GM12878 (cell line): ENCODE measurements at regions not wholly inside any gene's neighbourhood (a gene's known extent, or its start where the extent isn't known, plus 50 kb on each side); places are given as distances from the start of the nearest gene placed in this dataset.

Experiments used
- ATAC-seq: fragments of 200-7000 bp; cut with Tn5 transposase; 3 replicates; pipeline ENCODE4 v1.9.1; 2020; ENCODE audit warnings: mild to moderate bottlenecking, moderate library complexity
- BruUV-seq: library from RNA; stranded (reverse); fragments of 400-500 nt; replicated peaks from 2 replicates; lab custom pipeline; 2021; lab: Mats Ljungman, UMichigan
- CTCF ChIA-PET: fragments of 300-600 bp; sonication (Branson Sonifier 250); formaldehyde crosslinking; extraction: SDS; loops from one replicate; lab custom pipeline; 2021; ENCODE audit warnings: inconsistent platforms; lab: Yijun Ruan, JAX
- POLR2A ChIA-PET: fragments of 350-600 bp; formaldehyde crosslinking; extraction: SDS; loops from one replicate; lab custom pipeline; 2021; ENCODE audit warnings: inconsistent platforms; lab: Charles Lee
- RAD21 ChIA-PET: fragments of 300-600 bp; sonication (Branson Sonifier 250); formaldehyde crosslinking; loops from one replicate; lab custom pipeline; 2023; ENCODE audit warnings: antibody characterized with exemption; ENCODE audit not compliant: unreplicated experiment; lab: Charles Lee
- SMC1A ChIA-PET: fragments of 300-600 bp; sonication (Branson Sonifier 250); formaldehyde crosslinking; loops from one replicate; lab custom pipeline; 2023; ENCODE audit not compliant: unreplicated experiment, uncharacterized antibody; lab: Charles Lee
- DNase-seq: peaks from one replicate; pipeline ENCODE4 v3.0.0-alpha.2; 2011; ENCODE audit warnings: low read depth, low spot score
- FAIRE-seq: peaks from 3 replicates; lab custom pipeline; 2011; peaks lifted over from hg19 to GRCh38; lab: Jason Lieb, UNC
- H2AFZ ChIP-seq: 2 replicates; pipeline ENCODE4 v1.6.0; 2011; ENCODE audit warnings: low read depth, low read length, control low read depth; ENCODE audit not compliant: control insufficient read depth
- H3K27ac ChIP-seq: 2 replicates; pipeline ENCODE4 v1.5.1; 2011; ENCODE audit warnings: control low read depth; ENCODE audit not compliant: control insufficient read depth, insufficient read depth
- H3K27me3 ChIP-seq, 2 experiments: replicated peaks in 1 of 2; 2 replicates each; pipeline versions ENCODE4 v1.6.0 to v1.6.1; 2011; ENCODE audit warnings: low read length in 1 of 2; ENCODE audit not compliant: control insufficient read depth in 2 of 2, insufficient read depth in 2 of 2
- H3K36me3 ChIP-seq, 2 experiments: 2 replicates each; pipeline ENCODE4 v1.5.1; 2011; ENCODE audit warnings: low read length in 1 of 2; ENCODE audit not compliant: control insufficient read depth in 2 of 2, insufficient read depth in 2 of 2
- H3K4me1 ChIP-seq: 2 replicates; pipeline ENCODE4 v1.6.1; 2011; ENCODE audit warnings: mild to moderate bottlenecking, low read length, moderate library complexity, mixed read lengths; ENCODE audit not compliant: control insufficient read depth, insufficient read depth
- H3K4me2 ChIP-seq: 2 replicates; pipeline ENCODE4 v1.6.0; 2011; ENCODE audit warnings: control low read depth; ENCODE audit not compliant: control insufficient read depth, insufficient read depth
- H3K4me3 ChIP-seq: fragments of 200-600 bp; sonication (generic); 2 replicates; pipeline ENCODE4 v1.5.1; 2016
- H3K79me2 ChIP-seq: 2 replicates; pipeline ENCODE4 v1.6.0; 2011; ENCODE audit warnings: low read length; ENCODE audit not compliant: control insufficient read depth, insufficient read depth
- H3K9ac ChIP-seq: 2 replicates; pipeline ENCODE4 v1.8.0; 2011; ENCODE audit warnings: low read length, control low read depth, mixed read lengths; ENCODE audit not compliant: control insufficient read depth, insufficient read depth
- H3K9me3 ChIP-seq: replicated peaks from 3 replicates; pipeline ENCODE4 v1.5.1; 2011; ENCODE audit warnings: mild to moderate bottlenecking, low read length; ENCODE audit not compliant: control insufficient read depth, insufficient read depth
- H4K20me1 ChIP-seq: 2 replicates; pipeline ENCODE4 v1.6.0; 2011; ENCODE audit not compliant: control insufficient read depth, insufficient read depth
- CHD4 ChIP-seq: fragments of 200-600 bp; sonication (generic); IDR thresholded peaks from 2 replicates; pipeline ENCODE4 v1.6.1; 2016; ENCODE audit warnings: mild to moderate bottlenecking
- IKZF1 ChIP-seq: fragments of 450-650 bp; conservative IDR thresholded peaks from 2 replicates; pipeline ENCODE4 v1.6.1; 2017; ENCODE audit warnings: antibody characterized with exemption, mild to moderate bottlenecking
- MAX ChIP-seq: IDR thresholded peaks from 2 replicates; pipeline ENCODE4 v1.6.1; 2012; ENCODE audit warnings: low read depth, low read length, improper control_type of control experiment
- MYB ChIP-seq: fragments of 150-350 bp; IDR thresholded peaks from 2 replicates; pipeline ENCODE4 v1.6.1; 2014; ENCODE audit warnings: mild to moderate bottlenecking, low read depth, low read length, borderline replicate concordance
- NR2C1 ChIP-seq: fragments of 450-650 bp; IDR thresholded peaks from 2 replicates; pipeline ENCODE4 v1.6.1; 2017; ENCODE audit warnings: antibody characterized with exemption, mild to moderate bottlenecking, moderate library complexity
- NR2C2 ChIP-seq: IDR thresholded peaks from 2 replicates; pipeline ENCODE4 v1.6.1; 2011; ENCODE audit warnings: borderline replicate concordance, low read depth; ENCODE audit not compliant: control insufficient read depth, insufficient read length
- TARDBP ChIP-seq: IDR thresholded peaks from 2 replicates; pipeline ENCODE4 v1.6.1; 2016; ENCODE audit warnings: borderline replicate concordance
- TCF3 ChIP-seq: IDR thresholded peaks from 2 replicates; pipeline ENCODE4 v1.6.1; 2012; ENCODE audit warnings: low read depth, mild to moderate bottlenecking, low read length, borderline replicate concordance; ENCODE audit not compliant: insufficient read depth
- WRNIP1 ChIP-seq: IDR thresholded peaks from 2 replicates; pipeline ENCODE4 v1.6.1; 2011; ENCODE audit warnings: low read depth, low read length, improper control_type of control experiment, borderline replicate concordance
- ZNF592 ChIP-seq: fragments of 450-650 bp; IDR thresholded peaks from 2 replicates; pipeline ENCODE4 v1.6.1; 2017; ENCODE audit warnings: mild to moderate bottlenecking, moderate library complexity
- ZSCAN29 ChIP-seq: fragments of 450-650 bp; IDR thresholded peaks from 2 replicates; pipeline ENCODE4 v1.6.1; 2017; ENCODE audit warnings: mild to moderate bottlenecking, moderate library complexity
- WGBS: methylation state at CpG from one replicate; pipeline ENCODE4 v1.1.6; 2016; ENCODE audit warnings: low lambda C conversion rate; ENCODE audit not compliant: insufficient replicate concordance, insufficient coverage; ENCODE audit errors: missing lambda C conversion rate; 5-methylcytosine and 5-hydroxymethylcytosine counted together
- in situ Hi-C: fragments of 300-500 bp; cut with MboI; formaldehyde crosslinking; loops from 9 replicates; pipeline ENCODE4 v1.14.3; 2018; ENCODE audit warnings: mixed read lengths
- intact Hi-C: fragments of 100-400 bp; cut with micrococcal nuclease; formaldehyde crosslinking; loops from one replicate; pipeline ENCODE4 v1.14.2; 2022; ENCODE audit not compliant: unreplicated experiment
- TF ChIP-seq, protein P1 (sequence below): fragments of 450-650 bp; IDR thresholded peaks from 2 replicates; pipeline ENCODE4 v1.6.1; 2018; ENCODE audit warnings: mild to moderate bottlenecking, low read depth, moderate library complexity; ENCODE audit not compliant: partially characterized antibody

GRCh38 chr1:200483491-200484143, 73.8 kb upstream of the ZNF281 start (continued):
- TF ChIP-seq, protein P1, sequence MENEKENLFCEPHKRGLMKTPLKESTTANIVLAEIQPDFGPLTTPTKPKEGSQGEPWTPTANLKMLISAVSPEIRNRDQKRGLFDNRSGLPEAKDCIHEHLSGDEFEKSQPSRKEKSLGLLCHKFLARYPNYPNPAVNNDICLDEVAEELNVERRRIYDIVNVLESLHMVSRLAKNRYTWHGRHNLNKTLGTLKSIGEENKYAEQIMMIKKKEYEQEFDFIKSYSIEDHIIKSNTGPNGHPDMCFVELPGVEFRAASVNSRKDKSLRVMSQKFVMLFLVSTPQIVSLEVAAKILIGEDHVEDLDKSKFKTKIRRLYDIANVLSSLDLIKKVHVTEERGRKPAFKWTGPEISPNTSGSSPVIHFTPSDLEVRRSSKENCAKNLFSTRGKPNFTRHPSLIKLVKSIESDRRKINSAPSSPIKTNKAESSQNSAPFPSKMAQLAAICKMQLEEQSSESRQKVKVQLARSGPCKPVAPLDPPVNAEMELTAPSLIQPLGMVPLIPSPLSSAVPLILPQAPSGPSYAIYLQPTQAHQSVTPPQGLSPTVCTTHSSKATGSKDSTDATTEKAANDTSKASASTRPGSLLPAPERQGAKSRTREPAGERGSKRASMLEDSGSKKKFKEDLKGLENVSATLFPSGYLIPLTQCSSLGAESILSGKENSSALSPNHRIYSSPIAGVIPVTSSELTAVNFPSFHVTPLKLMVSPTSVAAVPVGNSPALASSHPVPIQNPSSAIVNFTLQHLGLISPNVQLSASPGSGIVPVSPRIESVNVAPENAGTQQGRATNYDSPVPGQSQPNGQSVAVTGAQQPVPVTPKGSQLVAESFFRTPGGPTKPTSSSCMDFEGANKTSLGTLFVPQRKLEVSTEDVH = no peak
- TF ChIP-seq WRNIP1 (peak; percentile 67; the same call in 1 of the 2 replicates), ZSCAN29 (no peak), CHD4 (no peak), NR2C2 (no peak), TCF3 (peak; percentile 92), IKZF1 (peak; percentile 85), MAX (no peak)

DNA sequence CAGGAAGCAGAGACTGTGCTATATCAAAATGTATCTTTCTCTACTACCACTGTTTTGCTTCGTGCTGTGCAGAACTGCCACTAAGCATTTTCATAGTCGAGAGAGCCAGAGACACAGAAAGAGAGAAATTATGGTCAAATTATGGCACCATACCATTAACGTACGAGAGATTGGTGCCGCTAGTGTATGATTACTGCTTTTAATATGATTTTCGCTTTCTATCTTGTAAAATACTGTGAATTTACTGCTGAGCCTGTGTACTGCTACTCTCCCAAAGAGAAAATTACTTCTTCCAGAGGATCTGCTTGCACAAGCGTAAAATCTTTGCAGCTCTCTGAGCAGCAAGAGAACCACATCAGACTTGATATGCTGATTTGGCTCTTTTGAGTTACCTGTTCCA, 71.1 kb upstream of the ZNF281 start:
- in situ Hi-C loops = loop anchor here (5.0 kb wide), 2 partner anchors 199 to 339 kb away; no protein-coding TSS in a partner anchor
- no peak overlapping the region for H3K27ac ChIP-seq

More for the DNA sequence above, 71.1 kb upstream of the ZNF281 start:
- H3K4me1 ChIP-seq = peaks cover 21% of the 10 kb centered on the region
- H3K27me3 ChIP-seq = no peaks in the 10 kb centered on the region
- no peak overlapping the region for H3K4me3 ChIP-seq
- no peak overlapping the region for H2AFZ ChIP-seq
- ChIA-PET SMC1A (interaction anchor here (0.6 to 1.3 kb wide), 4 partner anchors 28 to 321 kb away, joined by 3 read pairs; no protein-coding TSS in a partner anchor), RAD21 (no interaction called here), POLR2A (no interaction called here), CTCF (no interaction called here)
- no peak for ATAC-seq
- 81% methylated on average over 7 of the region's 7 CpGs for WGBS
- intact Hi-C loops = no loop called here
- H3K9me3 ChIP-seq = no peaks in the 10 kb centered on the region
- no peak for DNase-seq
- H3K4me2 ChIP-seq = no peak overlapping the region
- H3K9ac ChIP-seq = no peak overlapping the region
- H4K20me1 ChIP-seq = no peaks in the 10 kb centered on the region
- H3K79me2 ChIP-seq = no peaks in the 10 kb centered on the region
- H3K36me3 ChIP-seq = no peaks in the 10 kb centered on the region
- FAIRE-seq = no peak
- no TSS peak for BruUV-seq
- TF ChIP-seq MYB = no peak
- TF ChIP-seq ZNF592 = no peak
- TF ChIP-seq NR2C1 = no peak
- TF ChIP-seq TARDBP = no peak
